ENCODE measurements at regions not wholly inside any gene's neighbourhood (a gene's known extent, or its start where the extent isn't known, plus 50 kb on each side); places are given as distances from the start of the nearest gene placed in this dataset.

- TF ChIP-seq CTCF (IDR thresholded peaks at IDR 0.05) (no peak), POLR2A (IDR thresholded peaks at IDR 0.05) (no peak), POLR2AphosphoS5 (IDR thresholded peaks at IDR 0.05) (no peak), EP300 (IDR thresholded peaks at IDR 0.05) (no peak)
- 52 to 67% methylated on average over 4 of the region's 4 CpGs for WGBS, 2 donors
Measured at GRCh38 chr9:117906763-117907162, 202.6 kb downstream of the TLR4 start.

GRCh38 chr9:117907420-117907819, 203.2 kb downstream of the TLR4 start:
- DNase-seq: no peak
- Histone ChIP-seq H3K27me3 (no peaks in the 10 kb centered on the region), H3K27ac (no peak overlapping the region), H3K4me3 (no peak overlapping the region), H3K36me3 (no peaks in the 10 kb centered on the region), H3K9me3 (peaks cover 0 to 2% (median 0%) of the 10 kb centered on the region in 4 donors), H3K4me1 (no peaks in the 10 kb centered on the region)
- 31 to 48% methylated on average over 1 of the region's 1 CpG for WGBS, 2 donors
- intact Hi-C loops (cut with DNase I): no loop called here
- TF ChIP-seq CTCF (IDR thresholded peaks at IDR 0.05) (no peak), EP300 (IDR thresholded peaks at IDR 0.05) (no peak), POLR2AphosphoS5 (IDR thresholded peaks at IDR 0.05) (no peak), POLR2A (IDR thresholded peaks at IDR 0.05) (no peak)

More at GRCh38 chr9:117906763-117907162, 202.6 kb downstream of the TLR4 start:
- DNase-seq: no peak
- H3K9me3 ChIP-seq: peaks cover 0 to 2% (median 0%) of the 10 kb centered on the region in 4 donors
- H3K4me3 ChIP-seq: no peak overlapping the region
- H3K36me3 ChIP-seq: no peaks in the 10 kb centered on the region
- H3K27me3 ChIP-seq: no peaks in the 10 kb centered on the region
- intact Hi-C loops (cut with DNase I): no loop called here
- H3K4me1 ChIP-seq: no peaks in the 10 kb centered on the region
- H3K27ac ChIP-seq: no peak overlapping the region

- Histone ChIP-seq H3K4me3 (no peak overlapping the region), H3K9me3 (no peaks in the 10 kb centered on the region), H3K36me3 (no peaks in the 10 kb centered on the region), H3K27me3 (no peaks in the 10 kb centered on the region), H3K27ac (no peak overlapping the region), H3K4me1 (no peaks in the 10 kb centered on the region)
- TF ChIP-seq EP300 (IDR thresholded peaks at IDR 0.05) (no peak), POLR2A (IDR thresholded peaks at IDR 0.05) (no peak), CTCF (IDR thresholded peaks at IDR 0.05) (no peak), POLR2AphosphoS5 (IDR thresholded peaks at IDR 0.05) (no peak)
- no peak for DNase-seq
- intact Hi-C loops (cut with DNase I): no loop called here
- WGBS, 2 donors: 77 to 91% methylated on average over 2 of the region's 2 CpGs
Measured at GRCh38 chr9:117916291-117916690, 212.1 kb downstream of the TLR4 start.

GRCh38 chr9:117917873-117918272, 213.7 kb downstream of the TLR4 start:
- Histone ChIP-seq H3K27me3 (no peaks in the 10 kb centered on the region), H3K9me3 (no peaks in the 10 kb centered on the region), H3K27ac (no peak overlapping the region), H3K4me3 (no peak overlapping the region), H3K4me1 (no peaks in the 10 kb centered on the region), H3K36me3 (no peaks in the 10 kb centered on the region)
- TF ChIP-seq CTCF (IDR thresholded peaks at IDR 0.05): no peak
- no peak for TF ChIP-seq EP300 (IDR thresholded peaks at IDR 0.05)
- no peak for TF ChIP-seq POLR2AphosphoS5 (IDR thresholded peaks at IDR 0.05)
- no peak for TF ChIP-seq POLR2A (IDR thresholded peaks at IDR 0.05)
- DNase-seq: no peak
- intact Hi-C loops (cut with DNase I): no loop called here
- WGBS, 2 donors: 64 to 77% methylated on average over 6 of the region's 6 CpGs

- no peaks in the 10 kb centered on the region for H3K9me3 ChIP-seq
- no peak overlapping the region for H3K27ac ChIP-seq
- no peak overlapping the region for H3K4me3 ChIP-seq
- TF ChIP-seq CTCF (IDR thresholded peaks at IDR 0.05): no peak
- no peak for TF ChIP-seq POLR2A (IDR thresholded peaks at IDR 0.05)
- TF ChIP-seq POLR2AphosphoS5 (IDR thresholded peaks at IDR 0.05): no peak
- TF ChIP-seq EP300 (IDR thresholded peaks at IDR 0.05): no peak
- DNase-seq: no peak
- no peaks in the 10 kb centered on the region for H3K27me3 ChIP-seq
- no peaks in the 10 kb centered on the region for H3K36me3 ChIP-seq
- WGBS, 2 donors: 75 to 78% methylated on average over 3 of the region's 3 CpGs
- H3K4me1 ChIP-seq: no peaks in the 10 kb centered on the region
- intact Hi-C loops (cut with DNase I): no loop called here
Measured at GRCh38 chr9:117919538-117919937, 215.3 kb downstream of the TLR4 start.
